DND-41 (cell line): ENCODE measurements at regions not wholly inside any gene's neighbourhood (a gene's known extent, or its start where the extent isn't known, plus 50 kb on each side); places are given as distances from the start of the nearest gene placed in this dataset.

ENCODE experiments used
- EZH2 ChIP-seq: IDR thresholded peaks from 3 replicates; pipeline ENCODE4 v1.6.1; 2012; ENCODE audit warnings: borderline replicate concordance, low read depth, mild to moderate bottlenecking, moderate library complexity, low read length, inconsistent platforms; ENCODE audit not compliant: severe bottlenecking
- TF ChIP-seq, protein P1 (sequence below): IDR thresholded peaks from 2 replicates; pipeline ENCODE4 v1.5.1; 2012; ENCODE audit warnings: borderline replicate concordance, low read length, moderate library complexity, mild to moderate bottlenecking; ENCODE audit not compliant: poor library complexity, severe bottlenecking; ENCODE audit errors: extremely low read depth

DNA sequence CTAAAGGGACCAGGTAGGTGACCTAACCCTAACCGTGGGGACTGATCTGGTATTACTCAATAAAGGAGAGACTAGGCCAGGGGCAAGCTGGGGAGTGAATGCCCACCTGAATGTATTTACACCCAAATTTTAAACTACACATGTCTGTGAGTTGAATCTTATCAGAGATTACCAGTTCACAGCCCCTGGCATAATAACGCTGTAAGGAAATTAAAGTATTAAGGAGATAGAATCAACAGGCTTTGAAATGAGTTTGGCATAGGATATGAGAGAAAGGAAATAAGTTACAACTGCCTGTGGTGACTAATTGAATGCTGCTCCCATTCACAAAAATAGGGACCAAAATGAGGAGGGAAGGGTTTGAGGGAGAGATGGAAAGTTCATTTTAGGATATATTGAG lies 593.3 kb downstream of the CSNK1G3 start:
- TF ChIP-seq, protein P1, sequence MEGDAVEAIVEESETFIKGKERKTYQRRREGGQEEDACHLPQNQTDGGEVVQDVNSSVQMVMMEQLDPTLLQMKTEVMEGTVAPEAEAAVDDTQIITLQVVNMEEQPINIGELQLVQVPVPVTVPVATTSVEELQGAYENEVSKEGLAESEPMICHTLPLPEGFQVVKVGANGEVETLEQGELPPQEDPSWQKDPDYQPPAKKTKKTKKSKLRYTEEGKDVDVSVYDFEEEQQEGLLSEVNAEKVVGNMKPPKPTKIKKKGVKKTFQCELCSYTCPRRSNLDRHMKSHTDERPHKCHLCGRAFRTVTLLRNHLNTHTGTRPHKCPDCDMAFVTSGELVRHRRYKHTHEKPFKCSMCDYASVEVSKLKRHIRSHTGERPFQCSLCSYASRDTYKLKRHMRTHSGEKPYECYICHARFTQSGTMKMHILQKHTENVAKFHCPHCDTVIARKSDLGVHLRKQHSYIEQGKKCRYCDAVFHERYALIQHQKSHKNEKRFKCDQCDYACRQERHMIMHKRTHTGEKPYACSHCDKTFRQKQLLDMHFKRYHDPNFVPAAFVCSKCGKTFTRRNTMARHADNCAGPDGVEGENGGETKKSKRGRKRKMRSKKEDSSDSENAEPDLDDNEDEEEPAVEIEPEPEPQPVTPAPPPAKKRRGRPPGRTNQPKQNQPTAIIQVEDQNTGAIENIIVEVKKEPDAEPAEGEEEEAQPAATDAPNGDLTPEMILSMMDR: no peak
- TF ChIP-seq EZH2: no peak
